HUDEP-2 (cell line): ENCODE measurements at regions not wholly inside any gene's neighbourhood (a gene's known extent, or its start where the extent isn't known, plus 50 kb on each side); places are given as distances from the start of the nearest gene placed in this dataset.

ENCODE experiments used
- DNase-seq, 76 experiments: peaks; one replicate each; lab custom pipeline; 2025; ENCODE audit not compliant: unreplicated experiment in 76 of 76; lab: John Stamatoyannopoulos, UW

GRCh38 chr13:80618781-80619180 lies 277.9 kb upstream of the SPRY2 start:
- no peak for DNase-seq

- DNase-seq: no peak
Observed at GRCh38 chr13:80612804-80613203, 271.9 kb upstream of the SPRY2 start.

DNA sequence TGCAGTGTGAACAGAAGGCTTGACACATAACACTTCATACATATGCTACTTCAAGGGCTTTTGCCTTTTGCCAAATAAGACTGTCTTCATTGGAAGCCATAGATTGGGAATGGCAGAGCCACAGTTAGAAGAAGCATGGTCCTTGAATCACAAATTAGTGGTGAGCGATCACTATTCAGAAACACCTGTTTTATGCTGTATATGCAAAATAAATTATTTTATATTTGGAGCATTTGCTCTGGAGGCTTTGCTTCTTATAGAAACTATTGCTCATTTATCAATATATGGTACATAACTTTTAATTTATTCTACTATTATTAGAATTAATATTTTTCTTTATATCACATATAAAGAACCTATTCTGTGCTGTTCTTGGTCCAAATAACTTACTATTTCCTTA lies 270.4 kb upstream of the SPRY2 start:
- DNase-seq: no peak

DNA sequence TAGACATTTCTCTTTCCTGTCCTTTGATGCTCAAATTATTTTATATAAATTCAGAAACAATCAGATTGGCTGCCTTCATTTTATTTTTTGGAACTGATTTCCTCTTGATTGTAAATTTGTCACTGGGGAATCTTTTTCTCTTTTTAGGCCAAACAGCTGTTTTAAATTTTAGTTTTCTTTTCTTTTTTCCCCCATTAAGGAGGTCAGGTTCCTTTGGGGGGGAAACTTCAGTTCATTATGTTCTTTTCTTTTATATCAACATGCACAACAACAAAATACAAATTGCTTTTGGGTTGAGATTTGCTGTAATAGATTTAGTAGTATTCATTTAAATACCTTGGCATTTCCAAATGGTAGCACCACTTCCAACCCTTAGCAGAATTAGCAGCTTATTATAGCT lies 264.8 kb upstream of the SPRY2 start:
- DNase-seq: no peak

DNA sequence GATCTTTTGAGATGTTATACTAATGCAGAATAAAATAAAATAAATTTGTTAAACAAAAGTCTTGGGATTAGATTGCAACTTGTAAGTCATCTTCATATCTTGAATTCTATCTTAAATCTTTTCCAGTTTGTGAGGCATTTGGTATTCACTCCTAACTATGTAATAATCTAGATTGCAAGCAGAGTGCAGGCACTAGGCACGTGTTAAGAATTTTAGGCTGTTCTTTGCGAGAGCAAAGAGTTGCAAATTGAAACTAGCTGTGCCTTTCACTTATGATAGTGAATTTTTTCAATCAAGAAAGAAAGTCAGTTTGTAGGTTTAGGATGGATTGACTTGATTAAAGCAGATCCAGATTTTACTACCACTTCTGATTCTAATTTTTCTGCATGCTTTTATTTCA lies 264.1 kb upstream of the SPRY2 start:
- no peak for DNase-seq

DNA sequence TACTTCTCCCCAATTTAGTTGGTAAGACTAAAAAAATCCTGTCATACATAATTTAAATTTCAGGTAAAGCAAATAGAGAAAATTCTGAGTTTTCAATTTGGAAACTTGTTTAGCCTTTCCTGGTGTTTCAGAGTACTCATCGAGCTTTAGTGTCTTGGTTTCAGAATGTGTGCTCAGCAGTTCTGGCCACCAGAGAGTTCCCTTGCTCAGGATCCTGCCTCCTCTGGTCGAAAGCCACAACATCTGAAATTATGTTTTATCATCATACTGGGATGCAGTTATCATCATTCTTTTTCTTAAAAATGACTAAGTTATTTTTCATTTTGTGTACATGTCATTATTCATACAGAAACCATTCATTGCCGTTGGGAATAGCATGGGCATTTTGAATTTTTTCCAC lies 263.2 kb upstream of the SPRY2 start:
- no peak for DNase-seq

DNA sequence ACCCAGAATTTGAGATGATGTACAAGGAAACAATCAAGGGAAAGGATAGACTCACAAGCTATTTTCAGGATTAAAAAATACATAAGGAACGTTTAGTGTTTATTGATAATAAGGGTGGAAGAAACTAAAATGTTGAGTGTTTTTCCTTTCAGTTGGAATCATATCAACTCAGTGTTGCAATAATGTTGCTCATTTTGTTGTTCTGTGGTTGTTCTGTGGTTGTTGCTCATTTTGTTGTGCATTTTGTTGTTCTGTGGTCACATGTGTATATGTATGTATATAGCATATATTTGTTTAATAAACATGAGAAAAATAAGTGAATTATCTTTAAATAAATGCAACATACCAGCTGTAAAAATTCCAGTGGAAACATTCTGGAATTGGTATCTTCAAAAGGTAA lies 262.4 kb upstream of the SPRY2 start:
- no peak for DNase-seq

GRCh38 chr13:80599765-80600164 lies 258.8 kb upstream of the SPRY2 start:
- DNase-seq: no peak

- DNase-seq: no peak
Observed at GRCh38 chr13:80598189-80598588, 257.3 kb upstream of the SPRY2 start.

GRCh38 chr13:80591976-80592740 lies 251.2 kb upstream of the SPRY2 start:
- peak in 28 of 76 experiments; percentile 1 to 67 (median 28) for DNase-seq

- DNase-seq: no peak
Observed at GRCh38 chr13:80590551-80590950, 249.6 kb upstream of the SPRY2 start.

DNA sequence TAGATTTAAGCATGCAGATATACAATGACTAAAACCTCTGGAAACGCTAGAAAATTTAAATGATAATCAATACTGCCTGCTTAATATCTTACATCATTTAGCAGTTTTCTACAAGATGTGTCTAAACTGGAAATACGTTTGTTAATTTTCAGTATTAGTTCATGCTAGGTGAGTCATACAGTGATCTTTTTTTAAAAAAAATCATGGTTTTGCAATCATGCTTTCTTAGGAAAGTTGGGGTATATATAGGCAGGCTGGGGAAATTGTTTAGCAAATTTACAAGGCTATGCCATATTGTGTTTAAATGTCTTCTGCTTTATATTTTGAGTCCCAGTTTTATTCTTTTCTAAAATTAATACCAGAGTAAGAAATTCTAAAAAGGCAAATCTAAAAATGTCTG lies 245.4 kb upstream of the SPRY2 start:
- no peak for DNase-seq

DNA sequence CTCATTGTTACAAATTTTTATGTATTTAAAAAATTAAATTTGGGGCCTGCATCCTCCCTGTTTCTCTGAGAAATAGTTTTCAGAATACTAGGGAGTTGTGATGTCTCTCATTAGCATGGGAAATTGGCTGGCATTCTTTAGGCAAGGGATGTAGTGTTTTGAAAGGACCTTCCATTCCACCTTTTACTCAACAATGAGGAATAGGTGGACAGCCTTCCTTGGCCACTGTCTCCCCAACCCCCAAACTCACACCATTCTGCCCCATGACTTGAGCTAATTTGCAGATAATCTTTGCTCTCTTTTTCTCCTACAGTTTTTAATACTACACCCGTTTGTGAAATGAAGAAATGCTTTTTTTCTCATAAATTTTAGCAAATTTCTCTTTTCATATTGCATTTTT lies 244.6 kb upstream of the SPRY2 start:
- no peak for DNase-seq

GRCh38 chr13:80584785-80585184 lies 243.9 kb upstream of the SPRY2 start:
- DNase-seq: no peak

GRCh38 chr13:80584306-80584705 lies 243.4 kb upstream of the SPRY2 start:
- DNase-seq: no peak

- DNase-seq: no peak
Observed at GRCh38 chr13:80577926-80578670, 237.2 kb upstream of the SPRY2 start.

GRCh38 chr13:80577285-80577684 lies 236.4 kb upstream of the SPRY2 start:
- DNase-seq: no peak

DNA sequence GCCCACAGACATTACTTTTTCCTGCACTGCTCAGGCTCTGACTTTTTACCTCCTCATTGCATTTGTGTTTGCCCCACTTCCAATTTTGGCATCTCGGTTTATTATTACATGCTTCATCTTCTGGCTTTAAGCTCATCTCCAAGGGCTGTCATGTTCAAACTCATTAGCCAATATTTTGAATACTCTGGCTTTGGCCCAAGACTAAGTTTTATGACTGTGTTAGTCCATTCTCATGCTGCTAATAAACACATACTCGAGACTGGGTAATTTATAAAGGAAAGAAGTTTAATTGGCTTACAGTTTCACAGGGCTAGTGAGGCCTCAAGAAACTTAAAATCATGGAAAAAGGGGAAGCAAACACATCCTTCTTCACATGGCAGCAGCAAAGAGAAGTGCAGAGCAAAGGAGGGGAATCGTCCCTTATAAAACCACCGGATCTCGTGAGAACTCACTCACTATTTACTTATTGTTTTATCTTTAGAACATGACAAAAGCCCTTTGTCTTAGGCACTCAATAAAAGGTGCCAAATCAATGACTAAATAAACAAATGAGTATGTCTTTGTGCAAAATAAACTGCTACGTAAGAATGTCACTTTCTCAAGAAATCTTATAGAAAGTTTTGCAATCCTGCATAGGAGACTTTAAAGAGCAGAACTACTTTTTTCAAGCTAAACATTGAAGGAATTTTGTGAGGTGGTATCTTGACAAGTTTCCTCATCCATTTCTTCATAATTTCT lies 233.4 kb upstream of the SPRY2 start:
- DNase-seq: no peak

DNA sequence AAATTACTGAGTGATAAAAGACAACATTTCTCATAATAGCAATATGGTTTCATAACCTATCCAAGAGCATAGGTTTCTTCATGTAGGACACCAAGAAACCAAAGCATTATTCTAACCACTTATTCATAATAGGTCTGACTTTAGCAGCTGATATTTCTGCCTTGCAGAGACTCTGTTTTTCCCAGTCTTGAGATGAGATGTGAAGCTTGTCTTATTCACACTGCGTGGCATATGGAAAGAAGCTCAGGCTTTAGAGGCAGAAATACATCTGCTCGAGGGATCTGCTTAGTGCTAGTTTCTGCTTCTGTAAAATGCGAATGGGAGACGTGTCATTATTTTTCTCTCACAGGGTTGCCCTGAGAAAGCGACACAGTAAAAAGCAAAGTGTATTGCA lies 232.0 kb upstream of the SPRY2 start:
- DNase-seq: no peak

DNA sequence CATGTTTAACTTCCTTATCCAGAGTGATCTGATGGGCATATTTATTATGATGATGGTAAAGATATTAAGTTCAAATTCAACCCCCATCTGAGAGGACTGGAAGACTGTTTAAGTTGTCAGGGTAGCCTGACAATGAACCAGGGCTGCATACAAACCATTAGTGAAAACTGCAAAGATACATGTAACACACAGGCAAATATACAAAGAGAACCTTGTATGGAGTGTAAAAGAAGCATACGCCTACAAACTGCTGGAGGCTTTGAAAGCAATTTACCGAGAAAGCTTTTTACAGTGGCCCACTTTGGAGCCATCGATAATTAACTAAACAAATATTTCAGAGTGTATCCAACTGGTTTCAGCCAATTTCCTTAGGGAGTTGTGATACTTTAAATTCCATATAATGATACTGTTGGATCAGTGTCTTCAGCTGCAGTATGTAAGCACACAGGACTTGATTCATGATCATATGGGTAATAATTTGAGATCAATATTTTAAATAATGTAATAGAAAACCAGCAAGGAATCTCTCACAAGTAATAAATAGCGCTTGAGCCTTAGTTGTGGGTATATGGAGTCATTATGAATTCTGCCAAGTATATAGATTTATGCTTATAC lies 231.5 kb upstream of the SPRY2 start:
- DNase-seq: no peak
